A549 (cell line): ENCODE measurements at regions not wholly inside any gene's neighbourhood (a gene's known extent, or its start where the extent isn't known, plus 50 kb on each side); places are given as distances from the start of the nearest gene placed in this dataset.

Experiments
- ATAC-seq, 2 experiments: fragments of 200-7000 bp in 1 of 2; fragments of >200 bp in 1 of 2; cut with Nextera tagmentation in 1 of 2; cut with Tn5 transposase in 1 of 2; 3 replicates each; pipeline versions ENCODE4 v1.8.0 to v1.9.1; 2018 to 2020; ENCODE audit warnings: mild to moderate bottlenecking in 1 of 2, moderate library complexity in 1 of 2
- CTCF ChIA-PET: fragments of 300-600 bp; sonication (Branson Sonifier 250); formaldehyde crosslinking; extraction: SDS; loops from one replicate; lab custom pipeline; 2021; ENCODE audit warnings: antibody characterized with exemption, inconsistent platforms; lab: Yijun Ruan, JAX
- POLR2A ChIA-PET: fragments of 350-600 bp; formaldehyde crosslinking; extraction: SDS; loops from one replicate; lab custom pipeline; 2021; ENCODE audit warnings: antibody characterized with exemption, inconsistent platforms; lab: Yijun Ruan, JAX
- DNase-seq, 2 experiments: peaks; one replicate each; pipeline versions ENCODE4 v3.0.0 to v3.0.0-alpha.2; 2011 to 2016; ENCODE audit warnings: low read depth in 1 of 2, low spot score in 1 of 2
- FAIRE-seq: peaks from 2 replicates; lab custom pipeline; 2011; peaks lifted over from hg19 to GRCh38; lab: Jason Lieb, UNC
- H3K27ac ChIP-seq, 2 experiments: fragments of >200 bp; sonication (Bioruptor Twin); formaldehyde crosslinking; 3 replicates each; pipeline ENCODE4 v1.5.1; 2016 to 2017
- H3K4me1 ChIP-seq: fragments of >200 bp; sonication (Bioruptor Twin); formaldehyde crosslinking; 3 replicates; pipeline ENCODE4 v1.6.1; 2016
- H3K4me2 ChIP-seq: fragments of >200 bp; sonication (Bioruptor Twin); formaldehyde crosslinking; 3 replicates; pipeline ENCODE4 v1.6.1; 2016
- H3K4me3 ChIP-seq: fragments of >200 bp; sonication (Bioruptor Twin); formaldehyde crosslinking; 3 replicates; pipeline ENCODE4 v1.5.1; 2016
- H3K9me3 ChIP-seq: fragments of >200 bp; sonication (Bioruptor Twin); formaldehyde crosslinking; 3 replicates; pipeline ENCODE4 v1.6.1; 2016
- CBX2 ChIP-seq: fragments of 200-600 bp; sonication (generic); IDR thresholded peaks from 2 replicates; pipeline ENCODE4 v1.6.1; 2016; ENCODE audit warnings: low read depth, mild to moderate bottlenecking, borderline replicate concordance
- CBX8 ChIP-seq: fragments of 200-600 bp; sonication (generic); IDR thresholded peaks from 2 replicates; pipeline ENCODE4 v1.6.1; 2016
- CEBPB ChIP-seq, 2 experiments: fragments of >200 bp in 1 of 2; sonication (Bioruptor Twin) in 1 of 2; formaldehyde crosslinking in 1 of 2; IDR thresholded peaks; 2 replicates each; pipeline ENCODE4 v1.6.1; 2012 to 2016
- CHD2 ChIP-seq: fragments of 150-350 bp; IDR thresholded peaks from 2 replicates; pipeline ENCODE4 v1.6.1; 2014; ENCODE audit warnings: low read length; ENCODE audit not compliant: partially characterized antibody
- CHD4 ChIP-seq: fragments of 200-600 bp; sonication (generic); IDR thresholded peaks from 2 replicates; pipeline ENCODE4 v1.6.1; 2016; ENCODE audit warnings: antibody characterized with exemption, mild to moderate bottlenecking, borderline replicate concordance
- EHF ChIP-seq: fragments of 250-450 bp; sonication (Bioruptor Pico); IDR thresholded peaks from 2 replicates; pipeline ENCODE4 v1.5.0; 2020; ENCODE audit warnings: mild to moderate bottlenecking
- ESRRA ChIP-seq: fragments of 150-350 bp; IDR thresholded peaks from 2 replicates; pipeline ENCODE4 v1.6.1; 2014; ENCODE audit warnings: mild to moderate bottlenecking, low read length, borderline replicate concordance
- FOSB ChIP-seq: fragments of 250-450 bp; sonication (Bioruptor Pico); IDR thresholded peaks from 2 replicates; pipeline ENCODE4 v1.5.0; 2020; ENCODE audit warnings: mild to moderate bottlenecking, moderate library complexity
- FOXS1 ChIP-seq: fragments of 250-450 bp; sonication (Bioruptor Pico); IDR thresholded peaks from 2 replicates; pipeline ENCODE4 v1.5.0; 2020; ENCODE audit warnings: mild to moderate bottlenecking, moderate library complexity
- GATA3 ChIP-seq: IDR thresholded peaks from 2 replicates; pipeline ENCODE4 v1.6.1; 2012; ENCODE audit warnings: borderline replicate concordance
- HEYL ChIP-seq: fragments of 250-450 bp; sonication (Bioruptor Pico); IDR thresholded peaks from 2 replicates; pipeline ENCODE4 v1.8.0; 2021; ENCODE audit warnings: mild to moderate bottlenecking, moderate library complexity
- HOXA7 ChIP-seq: fragments of 250-450 bp; sonication (Bioruptor Pico); IDR thresholded peaks from 2 replicates; pipeline ENCODE4 v1.5.0; 2020; ENCODE audit warnings: mild to moderate bottlenecking, moderate library complexity
- JUN ChIP-seq, 2 experiments: fragments of >200 bp; sonication (Bioruptor Twin); formaldehyde crosslinking; IDR thresholded peaks; 2 replicates in 1 of 2; 3 replicates in 1 of 2; pipeline ENCODE4 v1.6.1; 2016 to 2017
- KDM5A ChIP-seq: fragments of 200-600 bp; sonication (generic); IDR thresholded peaks from 2 replicates; pipeline ENCODE4 v1.6.1; 2016; ENCODE audit warnings: antibody characterized with exemption, mild to moderate bottlenecking
- MYC ChIP-seq: IDR thresholded peaks from 2 replicates; pipeline ENCODE4 v1.6.1; 2012; ENCODE audit warnings: mild to moderate bottlenecking, inconsistent platforms, low read length, improper control_type of control experiment, borderline replicate concordance
- NFE2L2 ChIP-seq: fragments of 150-350 bp; conservative IDR thresholded peaks from 2 replicates; pipeline ENCODE4 v1.6.1; 2014; ENCODE audit warnings: low read length
- NR3C1 ChIP-seq: fragments of >200 bp; sonication (Bioruptor Twin); formaldehyde crosslinking; IDR thresholded peaks from 3 replicates; pipeline ENCODE4 v1.6.1; 2017
- RARB ChIP-seq: fragments of 250-450 bp; sonication (Bioruptor Pico); IDR thresholded peaks from 2 replicates; pipeline ENCODE4 v1.8.0; 2021; ENCODE audit warnings: mild to moderate bottlenecking, moderate library complexity
- RCOR1 ChIP-seq: fragments of 150-350 bp; IDR thresholded peaks from 2 replicates; pipeline ENCODE4 v1.6.1; 2014; ENCODE audit warnings: antibody characterized with exemption, low read length, low read depth
- RNF2 ChIP-seq: fragments of 200-600 bp; sonication (generic); IDR thresholded peaks from 2 replicates; pipeline ENCODE4 v1.6.1; 2016; ENCODE audit warnings: low read depth, mild to moderate bottlenecking, antibody characterized with exemption, moderate library complexity, borderline replicate concordance
- SMC3 ChIP-seq: fragments of >200 bp; sonication (Bioruptor Twin); formaldehyde crosslinking; IDR thresholded peaks from 3 replicates; pipeline ENCODE4 v1.6.1; 2018; ENCODE audit warnings: inconsistent platforms
- ZC3H11A ChIP-seq: fragments of 450-650 bp; IDR thresholded peaks from 2 replicates; pipeline ENCODE4 v1.6.1; 2014; ENCODE audit warnings: antibody characterized with exemption, mild to moderate bottlenecking
- ZFP36 ChIP-seq: fragments of 450-650 bp; IDR thresholded peaks from 2 replicates; pipeline ENCODE4 v1.6.1; 2014; ENCODE audit warnings: borderline replicate concordance; ENCODE audit not compliant: partially characterized antibody
- ZNF302 ChIP-seq: fragments of 250-450 bp; sonication (Bioruptor Pico); IDR thresholded peaks from 2 replicates; pipeline ENCODE4 v1.9.0; 2021; ENCODE audit warnings: inconsistent platforms, mild to moderate bottlenecking, moderate library complexity
- ZSCAN20 ChIP-seq: fragments of 250-450 bp; sonication (Bioruptor Pico); IDR thresholded peaks from 2 replicates; pipeline ENCODE4 v1.8.0; 2022; ENCODE audit warnings: mild to moderate bottlenecking, moderate library complexity
- WGBS: methylation state at CpG from one replicate; pipeline ENCODE4 v1.1.6; 2017; ENCODE audit errors: missing lambda C conversion rate; 5-methylcytosine and 5-hydroxymethylcytosine counted together
- TF ChIP-seq, protein P1 (sequence below): fragments of 200-600 bp; sonication (generic); IDR thresholded peaks from 2 replicates; pipeline ENCODE4 v1.6.1; 2016; ENCODE audit warnings: antibody characterized with exemption, mild to moderate bottlenecking, moderate library complexity
- TF ChIP-seq, protein P2 (sequence below): fragments of 150-350 bp; IDR thresholded peaks from 2 replicates; pipeline ENCODE4 v1.6.1; 2014; ENCODE audit warnings: low read depth, mild to moderate bottlenecking, low read length
- TF ChIP-seq, protein P3 (sequence below): IDR thresholded peaks from 2 replicates; pipeline ENCODE4 v1.6.1; 2012; ENCODE audit warnings: low read depth, borderline replicate concordance

DNA sequence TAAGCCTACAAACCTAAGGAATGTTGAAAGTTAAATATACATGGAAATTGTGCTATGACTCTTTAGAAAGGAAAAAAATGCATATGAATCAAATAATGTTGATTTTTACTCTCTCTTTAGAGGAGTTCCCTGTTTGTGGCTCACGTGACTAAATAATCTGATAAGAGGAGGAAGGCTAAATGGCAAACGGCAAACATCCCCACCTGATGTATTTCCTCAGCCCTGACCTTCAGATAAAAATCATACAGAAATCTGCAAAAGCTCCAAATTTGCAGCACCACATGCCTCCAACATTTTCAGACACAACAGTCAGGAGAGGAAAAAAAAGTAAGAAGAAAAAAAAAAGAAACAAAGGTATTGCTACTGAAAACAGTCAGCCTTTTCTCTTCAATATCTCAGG lies 423.0 kb upstream of the PSMD7 start:
- Histone ChIP-seq H3K27ac (no peak overlapping the region), H3K9me3 (no peaks in the 10 kb centered on the region), H3K4me1 (no peaks in the 10 kb centered on the region), H3K4me2 (no peak overlapping the region), H3K4me3 (no peak overlapping the region)
- no peak for FAIRE-seq
- TF ChIP-seq RNF2 (no peak), ESRRA (no peak), EHF (CRISPR knock-in tag) (no peak), ZSCAN20 (CRISPR knock-in tag) (no peak), RARB (CRISPR knock-in tag) (no peak), CBX8 (no peak), HEYL (CRISPR knock-in tag) (no peak), FOXS1 (CRISPR knock-in tag) (no peak), CHD4 (no peak), ZFP36 (no peak), MYC (no peak)
- DNase-seq = no peak
- ChIA-PET CTCF (no interaction called here), POLR2A (no interaction called here)
- WGBS = 6% methylated on average over 2 of the region's 2 CpGs
- no peak for ATAC-seq

DNA sequence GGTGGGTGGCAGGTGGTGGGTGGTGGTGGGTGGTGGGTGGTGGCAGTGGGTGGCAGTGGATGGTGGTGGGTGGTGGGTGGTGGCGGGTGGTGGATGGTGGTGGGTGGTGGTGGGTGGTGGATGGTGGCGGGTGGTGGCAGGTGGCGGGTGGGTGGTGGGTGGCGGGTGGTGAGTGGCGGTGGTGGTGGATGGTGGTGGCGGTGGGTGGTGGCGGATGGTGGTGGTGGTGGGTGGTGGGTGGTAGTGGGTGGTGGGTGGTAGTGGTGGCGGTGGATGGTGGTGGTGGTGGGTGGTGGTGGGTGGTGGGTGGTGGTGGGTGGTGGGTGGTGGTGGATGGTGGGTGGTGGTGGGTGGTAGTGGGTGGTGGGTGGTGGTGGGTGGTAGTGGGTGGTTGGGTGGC lies 423.8 kb upstream of the PSMD7 start:
- FAIRE-seq (no peak), DNase-seq (no peak), ATAC-seq (no peak)
- no CpG with 5 or more reads among the region's 8 CpGs for WGBS
- CTCF ChIA-PET = no interaction called here
- no peak for TF ChIP-seq CBX2
- no peak for TF ChIP-seq CHD2
- TF ChIP-seq SMC3 = no peak
- TF ChIP-seq HOXA7 (CRISPR knock-in tag) = no peak
- TF ChIP-seq CBX8 = no peak
- no peak for TF ChIP-seq NFE2L2
- no peak for TF ChIP-seq GATA3
- no peak for TF ChIP-seq CEBPB (IDR thresholded peaks at IDR 0.05)
- TF ChIP-seq, protein P1, sequence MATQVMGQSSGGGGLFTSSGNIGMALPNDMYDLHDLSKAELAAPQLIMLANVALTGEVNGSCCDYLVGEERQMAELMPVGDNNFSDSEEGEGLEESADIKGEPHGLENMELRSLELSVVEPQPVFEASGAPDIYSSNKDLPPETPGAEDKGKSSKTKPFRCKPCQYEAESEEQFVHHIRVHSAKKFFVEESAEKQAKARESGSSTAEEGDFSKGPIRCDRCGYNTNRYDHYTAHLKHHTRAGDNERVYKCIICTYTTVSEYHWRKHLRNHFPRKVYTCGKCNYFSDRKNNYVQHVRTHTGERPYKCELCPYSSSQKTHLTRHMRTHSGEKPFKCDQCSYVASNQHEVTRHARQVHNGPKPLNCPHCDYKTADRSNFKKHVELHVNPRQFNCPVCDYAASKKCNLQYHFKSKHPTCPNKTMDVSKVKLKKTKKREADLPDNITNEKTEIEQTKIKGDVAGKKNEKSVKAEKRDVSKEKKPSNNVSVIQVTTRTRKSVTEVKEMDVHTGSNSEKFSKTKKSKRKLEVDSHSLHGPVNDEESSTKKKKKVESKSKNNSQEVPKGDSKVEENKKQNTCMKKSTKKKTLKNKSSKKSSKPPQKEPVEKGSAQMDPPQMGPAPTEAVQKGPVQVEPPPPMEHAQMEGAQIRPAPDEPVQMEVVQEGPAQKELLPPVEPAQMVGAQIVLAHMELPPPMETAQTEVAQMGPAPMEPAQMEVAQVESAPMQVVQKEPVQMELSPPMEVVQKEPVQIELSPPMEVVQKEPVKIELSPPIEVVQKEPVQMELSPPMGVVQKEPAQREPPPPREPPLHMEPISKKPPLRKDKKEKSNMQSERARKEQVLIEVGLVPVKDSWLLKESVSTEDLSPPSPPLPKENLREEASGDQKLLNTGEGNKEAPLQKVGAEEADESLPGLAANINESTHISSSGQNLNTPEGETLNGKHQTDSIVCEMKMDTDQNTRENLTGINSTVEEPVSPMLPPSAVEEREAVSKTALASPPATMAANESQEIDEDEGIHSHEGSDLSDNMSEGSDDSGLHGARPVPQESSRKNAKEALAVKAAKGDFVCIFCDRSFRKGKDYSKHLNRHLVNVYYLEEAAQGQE = no peak
- H3K27ac ChIP-seq = no peak overlapping the region
- no peak overlapping the region for H3K4me3 ChIP-seq
- no peaks in the 10 kb centered on the region for H3K4me1 ChIP-seq
- H3K9me3 ChIP-seq = no peaks in the 10 kb centered on the region
- no peak overlapping the region for H3K4me2 ChIP-seq
- POLR2A ChIA-PET = no interaction called here

DNA sequence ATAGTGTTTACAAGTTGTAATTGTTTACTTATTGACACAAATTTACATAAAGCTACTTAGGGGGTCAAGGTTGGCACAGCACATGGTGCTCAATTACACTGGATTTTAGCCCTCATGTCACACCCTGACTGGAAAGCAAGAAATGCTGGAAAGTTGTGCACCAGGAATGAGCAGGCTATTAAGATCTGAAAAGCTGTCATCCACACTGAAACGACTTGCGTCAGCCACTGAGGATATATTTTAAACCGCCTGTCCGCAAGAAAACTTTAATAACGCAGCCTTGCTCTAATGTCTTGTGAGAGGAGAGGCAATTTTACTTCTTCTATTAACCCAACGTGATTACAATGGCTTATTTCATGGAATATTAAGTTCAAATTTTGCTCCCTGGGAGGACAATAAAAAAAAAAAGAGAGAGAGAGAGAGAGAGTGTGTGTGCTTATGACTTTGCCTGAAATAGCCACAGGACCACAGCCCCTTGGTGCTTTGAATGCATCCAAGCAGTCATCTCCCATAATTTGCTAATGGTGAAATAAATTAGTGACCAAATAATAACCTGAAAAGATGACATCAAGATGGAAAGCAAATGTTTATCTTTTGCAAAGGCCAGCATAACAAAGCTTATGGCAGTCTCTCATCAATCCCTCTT lies 425.4 kb upstream of the PSMD7 start:
- no peaks in the 10 kb centered on the region for H3K9me3 ChIP-seq
- ATAC-seq (no peak), DNase-seq (no peak), FAIRE-seq (no peak)
- 43% methylated on average over 6 of the region's 6 CpGs for WGBS
- POLR2A ChIA-PET = no interaction called here
- H3K4me3 ChIP-seq = no peak overlapping the region
- no peaks in the 10 kb centered on the region for H3K4me1 ChIP-seq
- CTCF ChIA-PET = interaction anchor here (1.0 kb wide), 2 partner anchors 20 to 1746 kb away, joined by 3 read pairs; no protein-coding TSS in a partner anchor
- no peak overlapping the region for H3K27ac ChIP-seq
- H3K4me2 ChIP-seq = no peak overlapping the region
- no peak for TF ChIP-seq ZNF302 (CRISPR knock-in tag)
- TF ChIP-seq RCOR1 = no peak
- no peak for TF ChIP-seq JUN (IDR thresholded peaks at IDR 0.05)
- TF ChIP-seq HOXA7 (CRISPR knock-in tag) = no peak
- no peak for TF ChIP-seq ZC3H11A
- TF ChIP-seq, protein P2, sequence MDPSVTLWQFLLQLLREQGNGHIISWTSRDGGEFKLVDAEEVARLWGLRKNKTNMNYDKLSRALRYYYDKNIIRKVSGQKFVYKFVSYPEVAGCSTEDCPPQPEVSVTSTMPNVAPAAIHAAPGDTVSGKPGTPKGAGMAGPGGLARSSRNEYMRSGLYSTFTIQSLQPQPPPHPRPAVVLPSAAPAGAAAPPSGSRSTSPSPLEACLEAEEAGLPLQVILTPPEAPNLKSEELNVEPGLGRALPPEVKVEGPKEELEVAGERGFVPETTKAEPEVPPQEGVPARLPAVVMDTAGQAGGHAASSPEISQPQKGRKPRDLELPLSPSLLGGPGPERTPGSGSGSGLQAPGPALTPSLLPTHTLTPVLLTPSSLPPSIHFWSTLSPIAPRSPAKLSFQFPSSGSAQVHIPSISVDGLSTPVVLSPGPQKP = no peak
- no peak for TF ChIP-seq CBX8
- TF ChIP-seq, protein P3, sequence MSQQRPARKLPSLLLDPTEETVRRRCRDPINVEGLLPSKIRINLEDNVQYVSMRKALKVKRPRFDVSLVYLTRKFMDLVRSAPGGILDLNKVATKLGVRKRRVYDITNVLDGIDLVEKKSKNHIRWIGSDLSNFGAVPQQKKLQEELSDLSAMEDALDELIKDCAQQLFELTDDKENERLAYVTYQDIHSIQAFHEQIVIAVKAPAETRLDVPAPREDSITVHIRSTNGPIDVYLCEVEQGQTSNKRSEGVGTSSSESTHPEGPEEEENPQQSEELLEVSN = no peak
- TF ChIP-seq ESRRA = no peak
- TF ChIP-seq NR3C1 = no peak
- TF ChIP-seq RARB (CRISPR knock-in tag) = no peak
- no peak for TF ChIP-seq FOSB (CRISPR knock-in tag)
- no peak for TF ChIP-seq KDM5A
